GM21619 (cell line): ENCODE measurements at regions not wholly inside any gene's neighbourhood (a gene's known extent, or its start where the extent isn't known, plus 50 kb on each side); places are given as distances from the start of the nearest gene placed in this dataset.

ENCODE experiments used
- ATAC-seq: cut with Tn5 transposase; IDR thresholded peaks from one replicate; pipeline ENCODE4 v1.9.1; 2021; ENCODE audit not compliant: unreplicated experiment

- ATAC-seq: no peak
These were observed 191.1 kb upstream of the FGGY start for GRCh38 chr1:59105548-59106507.

- ATAC-seq: no peak
These were observed 189.4 kb upstream of the FGGY start for GRCh38 chr1:59107516-59107915.

- no peak for ATAC-seq
These were observed 189.0 kb upstream of the FGGY start for GRCh38 chr1:59107916-59108315.

GRCh38 chr1:59108481-59109317 is 188.2 kb upstream of the FGGY start:
- no peak for ATAC-seq

- ATAC-seq: no peak
These were observed 186.6 kb upstream of the FGGY start for GRCh38 chr1:59110271-59110670.

- ATAC-seq: no peak
These were observed 182.9 kb upstream of the FGGY start for GRCh38 chr1:59113876-59114457.

- ATAC-seq: no peak
These were observed 181.0 kb upstream of the FGGY start for GRCh38 chr1:59115865-59116264.

- no peak for ATAC-seq
These were observed 179.9 kb upstream of the FGGY start for GRCh38 chr1:59116920-59117542.

GRCh38 chr1:59122527-59122926 is 174.4 kb upstream of the FGGY start:
- no peak for ATAC-seq

- no peak for ATAC-seq
These were observed 173.7 kb upstream of the FGGY start for GRCh38 chr1:59123081-59123681.

GRCh38 chr1:59124166-59124565 is 172.7 kb upstream of the FGGY start:
- no peak for ATAC-seq

- no peak for ATAC-seq
These were observed 171.7 kb upstream of the FGGY start for GRCh38 chr1:59125154-59125553.

GRCh38 chr1:59125676-59126320 is 171.1 kb upstream of the FGGY start:
- ATAC-seq: no peak

- no peak for ATAC-seq
These were observed 170.5 kb upstream of the FGGY start for GRCh38 chr1:59126366-59126765.

- no peak for ATAC-seq
These were observed 168.6 kb upstream of the FGGY start for GRCh38 chr1:59128239-59128736.

- ATAC-seq: no peak
These were observed 168.1 kb upstream of the FGGY start for GRCh38 chr1:59128784-59129227.

GRCh38 chr1:59132295-59132694 is 164.6 kb upstream of the FGGY start:
- no peak for ATAC-seq

GRCh38 chr1:59133997-59134396 is 162.9 kb upstream of the FGGY start:
- ATAC-seq: no peak

GRCh38 chr1:59135761-59136255 is 161.1 kb upstream of the FGGY start:
- ATAC-seq: no peak
